Smooth muscle cell of the brain vasculature (primary cell): ENCODE measurements at regions not wholly inside any gene's neighbourhood (a gene's known extent, or its start where the extent isn't known, plus 50 kb on each side); places are given as distances from the start of the nearest gene placed in this dataset.

Source experiments
- DNase-seq: peaks from one replicate; pipeline ENCODE4 v3.0.0-alpha.2; 2012; ENCODE audit warnings: low read depth, low spot score

DNA sequence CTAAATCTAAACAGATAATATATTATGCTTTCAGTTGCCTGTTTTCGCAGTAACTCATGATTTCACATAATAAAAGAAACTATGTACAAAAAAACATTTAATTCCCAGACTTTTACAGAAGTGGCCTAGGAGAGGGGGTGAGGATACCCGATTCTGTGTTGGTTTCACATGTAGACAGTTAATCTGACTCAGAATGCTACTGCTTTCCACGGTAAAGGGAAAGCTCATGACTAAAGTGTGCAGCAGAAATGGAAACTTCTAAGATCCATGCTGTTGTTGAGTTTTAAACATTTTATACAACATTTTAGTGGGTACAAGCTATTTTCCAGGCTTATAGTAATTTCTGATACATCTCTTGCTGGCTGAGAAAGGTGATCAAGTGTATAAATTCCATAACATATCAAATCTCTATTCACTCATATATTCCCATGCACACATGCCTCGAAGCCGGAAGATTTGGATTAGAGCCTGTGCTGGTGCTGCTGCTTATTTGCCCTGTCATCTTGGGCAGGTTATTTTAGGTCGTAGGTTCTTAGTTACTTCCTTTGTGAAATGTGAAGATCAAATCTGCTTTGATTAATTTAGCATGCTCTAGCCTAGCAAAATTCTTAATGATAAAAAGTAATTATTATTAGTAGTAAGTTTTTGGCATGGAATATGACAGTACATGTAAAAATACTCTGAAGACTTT is 896.7 kb upstream of the MAP3K7 start:
- no peak for DNase-seq

GRCh38 chr6:91482498-91482897 is 895.6 kb upstream of the MAP3K7 start:
- no peak for DNase-seq

DNA sequence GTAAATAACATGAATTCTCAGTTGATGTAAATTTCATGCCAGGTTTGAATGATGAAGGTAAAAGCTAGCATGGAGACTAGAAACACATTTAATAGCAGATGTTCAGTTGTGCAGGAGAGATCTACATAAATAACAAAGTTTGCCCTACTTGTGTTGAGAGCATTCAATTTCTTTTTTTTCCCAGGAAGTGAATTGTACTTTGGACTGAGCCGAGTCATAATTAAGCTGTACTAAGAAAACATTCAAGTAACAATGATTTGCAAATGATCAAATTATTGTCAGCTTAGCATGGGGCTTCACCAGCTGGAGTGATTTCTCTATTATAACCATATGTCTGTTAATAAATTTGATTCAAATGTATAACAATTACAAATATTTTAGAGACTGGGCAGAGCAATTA is 893.5 kb upstream of the MAP3K7 start:
- no peak for DNase-seq

- no peak for DNase-seq
These were observed 890.8 kb upstream of the MAP3K7 start for GRCh38 chr6:91477688-91478087.

- DNase-seq = no peak
These were observed 889.1 kb upstream of the MAP3K7 start for GRCh38 chr6:91476000-91476399.

GRCh38 chr6:91465393-91465792 is 878.5 kb upstream of the MAP3K7 start:
- DNase-seq = no peak

- no peak for DNase-seq
These were observed 877.8 kb upstream of the MAP3K7 start for GRCh38 chr6:91464718-91465117.

- no peak for DNase-seq
These were observed 877.3 kb upstream of the MAP3K7 start for GRCh38 chr6:91464201-91464600.

- DNase-seq = no peak
These were observed 875.4 kb upstream of the MAP3K7 start for GRCh38 chr6:91462241-91462640.

- no peak for DNase-seq
These were observed 866.5 kb upstream of the MAP3K7 start for GRCh38 chr6:91453224-91453878.

- DNase-seq = no peak
These were observed 862.7 kb upstream of the MAP3K7 start for GRCh38 chr6:91449539-91449938.

DNA sequence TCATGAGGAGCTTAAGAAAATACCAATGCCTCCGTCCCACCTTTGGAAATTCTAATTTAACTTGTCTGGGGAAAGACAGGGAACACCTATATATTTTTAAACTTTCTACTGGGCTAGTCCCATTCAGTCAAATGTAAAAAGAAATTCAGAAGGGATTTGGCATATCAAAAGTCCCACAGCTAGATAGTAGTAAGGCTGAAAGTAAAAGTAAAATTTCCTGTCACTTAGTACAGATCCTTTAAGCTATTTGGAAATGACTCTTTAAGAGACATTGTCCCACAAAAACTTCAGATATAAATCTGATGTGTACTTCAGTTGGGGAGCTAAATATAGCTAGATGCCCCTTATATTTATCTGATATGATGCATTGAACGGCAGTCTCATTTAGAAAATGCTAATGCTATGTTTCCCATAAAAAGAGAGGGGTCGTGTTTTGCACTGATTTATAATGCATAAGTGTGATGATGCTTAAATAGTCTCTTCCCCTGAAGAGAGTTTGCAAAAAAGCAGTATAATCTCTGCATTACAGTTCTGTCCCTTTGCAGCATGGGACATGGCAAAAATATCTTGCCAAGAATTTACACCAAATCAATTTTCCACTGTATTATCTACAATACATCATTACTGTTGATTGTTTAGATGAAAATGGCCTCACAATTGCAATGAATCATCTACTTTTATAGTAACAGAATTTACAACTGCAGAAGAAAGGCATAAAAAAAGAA is 860.8 kb upstream of the MAP3K7 start:
- DNase-seq = no peak

DNA sequence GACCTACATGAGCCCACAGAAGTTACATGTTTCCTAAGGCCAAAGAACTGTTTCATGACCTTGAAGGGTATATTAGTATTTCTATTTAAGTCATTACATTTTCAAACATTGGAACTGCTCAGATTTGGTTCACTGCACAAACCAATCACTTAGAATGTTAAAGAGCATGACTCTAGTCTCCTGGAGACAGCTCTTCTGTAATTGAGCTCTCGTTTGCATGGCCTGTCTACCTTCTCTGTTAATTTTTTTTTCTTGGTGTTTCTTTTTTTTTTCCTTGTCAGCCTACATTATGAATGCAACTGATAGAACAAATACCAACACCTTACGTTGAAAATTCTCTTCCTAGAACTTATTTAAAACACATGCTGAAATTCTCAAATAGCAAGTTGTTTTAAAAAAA is 860.2 kb upstream of the MAP3K7 start:
- no peak for DNase-seq

DNA sequence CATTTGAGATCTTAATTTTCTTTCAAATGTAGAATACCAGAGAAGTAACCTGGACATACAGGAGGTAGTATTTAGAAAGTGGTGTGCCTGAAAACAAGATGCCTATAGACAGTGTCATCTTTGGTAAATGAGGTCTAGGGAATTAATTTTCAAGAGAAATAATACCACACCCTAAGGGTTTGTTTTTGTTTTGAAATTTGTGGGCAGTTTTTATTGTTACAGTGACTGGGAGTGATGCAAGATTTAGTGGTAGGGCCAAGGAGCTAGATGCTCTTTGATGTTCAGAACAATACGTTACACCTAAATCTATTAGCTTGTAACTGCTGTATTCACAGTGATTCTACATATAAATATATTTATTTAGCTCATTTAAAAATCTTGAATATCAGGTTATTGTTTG is 856.5 kb upstream of the MAP3K7 start:
- DNase-seq = no peak

DNA sequence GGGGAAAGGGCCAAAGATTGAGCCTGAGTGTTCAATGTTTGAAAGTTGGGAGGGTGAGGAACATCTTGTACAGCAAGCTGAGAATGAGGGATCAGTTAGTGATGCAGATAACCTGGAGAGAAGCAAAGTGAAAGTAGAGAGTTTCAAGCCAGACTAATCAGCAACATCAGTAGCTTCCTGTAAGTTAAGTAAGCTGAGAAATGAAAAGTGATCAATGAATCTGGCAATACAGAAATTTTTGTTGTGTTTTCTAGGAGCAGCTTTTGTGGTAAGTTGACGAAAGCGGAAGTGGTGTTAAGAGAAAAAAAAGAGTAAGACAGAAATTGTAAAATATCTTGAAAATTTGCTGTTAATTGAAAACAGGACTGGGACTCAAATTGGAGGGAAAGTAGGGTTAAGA is 855.5 kb upstream of the MAP3K7 start:
- no peak for DNase-seq

- no peak for DNase-seq
These were observed 851.7 kb upstream of the MAP3K7 start for GRCh38 chr6:91438570-91438969.

DNA sequence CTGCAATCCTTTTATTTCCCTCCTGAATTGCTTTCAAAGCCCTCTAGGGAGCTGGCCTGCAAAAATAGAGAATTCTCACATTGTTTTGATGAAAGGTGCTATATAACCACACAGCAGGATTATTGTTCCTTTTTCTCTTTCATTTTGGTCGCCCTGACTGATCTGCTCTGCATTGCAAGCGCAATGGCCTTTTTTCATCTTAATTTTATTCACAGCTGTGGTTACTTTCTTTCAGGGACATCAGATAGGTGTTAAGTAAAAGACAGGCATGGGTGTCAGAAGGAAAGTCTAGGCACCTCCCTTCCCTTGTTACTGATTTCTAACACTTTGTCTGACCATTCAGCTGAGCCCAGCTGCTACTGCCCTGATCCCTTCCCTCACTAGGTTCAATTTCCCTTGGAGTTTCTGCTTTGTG is 850.5 kb upstream of the MAP3K7 start:
- DNase-seq = no peak

- DNase-seq = no peak
These were observed 849.6 kb upstream of the MAP3K7 start for GRCh38 chr6:91436448-91436847.

- DNase-seq = no peak
These were observed 848.8 kb upstream of the MAP3K7 start for GRCh38 chr6:91435630-91436029.

DNA sequence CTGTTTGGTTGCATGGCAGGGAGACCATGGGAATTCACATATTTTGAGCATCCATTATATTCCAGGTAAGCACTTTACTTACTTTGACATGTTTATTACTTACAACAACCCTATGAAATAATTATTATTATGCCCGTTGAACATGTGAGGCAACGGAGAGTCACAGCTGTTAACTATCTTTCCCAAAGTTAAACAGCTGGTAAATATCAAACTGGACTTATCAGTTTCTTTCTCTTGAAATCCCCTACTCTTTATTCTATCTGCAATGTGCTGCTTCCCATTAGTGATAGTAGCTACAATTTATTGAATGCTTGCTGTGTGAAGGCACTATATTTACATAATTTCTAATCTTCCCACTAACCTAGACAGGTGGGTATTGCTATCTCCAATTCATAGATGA is 847.7 kb upstream of the MAP3K7 start:
- DNase-seq = no peak

DNA sequence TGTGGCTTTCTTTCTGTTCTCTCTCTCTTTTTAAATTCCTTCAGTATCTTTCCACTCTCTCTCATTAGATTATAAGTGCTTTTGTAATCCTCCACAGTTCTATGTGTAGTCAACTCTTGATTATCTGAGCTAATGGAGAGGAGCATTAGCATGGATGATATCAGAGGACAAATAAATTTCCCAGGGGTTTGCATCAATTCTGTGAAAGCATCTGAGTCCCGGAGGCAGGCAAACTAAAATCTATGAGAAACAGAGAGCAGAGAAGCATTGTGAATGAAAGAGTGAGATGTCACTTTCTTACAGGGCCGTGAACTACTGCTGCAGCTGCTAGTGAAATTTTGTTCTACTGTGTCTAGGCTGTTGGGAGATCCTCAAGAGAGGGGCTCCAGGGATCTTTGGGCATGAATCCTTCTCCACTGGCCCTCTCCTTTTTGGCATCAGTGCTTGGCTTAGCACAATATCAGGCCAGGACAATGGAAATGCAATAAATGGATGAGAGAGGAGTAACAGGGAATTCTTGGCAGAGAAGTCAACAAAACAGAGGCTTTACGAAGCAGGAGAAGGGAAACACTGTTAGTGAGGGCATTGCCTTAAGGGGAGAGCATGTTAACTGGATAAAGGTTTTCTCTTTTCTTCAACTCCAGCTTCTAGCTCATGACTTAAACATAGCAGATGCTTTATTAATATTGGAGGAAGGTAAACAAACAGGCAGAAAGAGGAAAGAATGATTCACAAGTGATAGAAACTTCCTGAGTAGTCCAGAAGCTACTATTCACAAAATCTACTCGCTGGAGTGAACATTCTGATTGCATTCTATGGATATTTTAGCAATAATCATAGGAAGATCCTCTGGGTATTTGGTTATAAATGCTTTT is 847.0 kb upstream of the MAP3K7 start:
- DNase-seq = no peak

- DNase-seq = no peak
These were observed 842.2 kb upstream of the MAP3K7 start for GRCh38 chr6:91428953-91429560.
